H9 (cell line): ENCODE measurements at regions not wholly inside any gene's neighbourhood (a gene's known extent, or its start where the extent isn't known, plus 50 kb on each side); places are given as distances from the start of the nearest gene placed in this dataset.

Source experiments
- DNase-seq: peaks from one replicate; pipeline ENCODE4 v3.0.0-alpha.2; 2017
- H2AFZ ChIP-seq: one replicate; pipeline ENCODE4 v1.6.1; 2013; ENCODE audit warnings: mild to moderate bottlenecking, low read length, control low read depth, moderate library complexity
- H2AK5ac ChIP-seq: 2 replicates; pipeline ENCODE4 v1.6.1; 2013; ENCODE audit warnings: low read length, control low read depth, mixed read lengths; ENCODE audit not compliant: insufficient read length
- H2BK120ac ChIP-seq: one replicate; pipeline ENCODE4 v1.6.1; 2013; ENCODE audit warnings: low read depth, mild to moderate bottlenecking, low read length, control low read depth, inconsistent platforms; ENCODE audit not compliant: poor library complexity, severe bottlenecking
- H2BK12ac ChIP-seq: 2 replicates; pipeline ENCODE4 v1.6.1; 2013; ENCODE audit warnings: low read length, control low read depth, mixed read lengths, low read depth; ENCODE audit not compliant: insufficient read length
- H2BK15ac ChIP-seq: 2 replicates; pipeline ENCODE4 v1.6.1; 2013; ENCODE audit warnings: low read depth, low read length, control low read depth
- H2BK20ac ChIP-seq: one replicate; pipeline ENCODE4 v1.6.1; 2013; ENCODE audit warnings: low read depth, mild to moderate bottlenecking, low read length, control low read depth, inconsistent platforms; ENCODE audit not compliant: poor library complexity, severe bottlenecking
- H2BK5ac ChIP-seq: 2 replicates; pipeline ENCODE4 v1.6.1; 2013; ENCODE audit warnings: low read length, control low read depth, mixed read lengths; ENCODE audit not compliant: insufficient read length
- H3K14ac ChIP-seq: 2 replicates; pipeline ENCODE4 v1.6.1; 2013; ENCODE audit warnings: low read length, control low read depth; ENCODE audit not compliant: insufficient read depth
- H3K18ac ChIP-seq: 2 replicates; pipeline ENCODE4 v1.6.1; 2013; ENCODE audit warnings: low read depth, mild to moderate bottlenecking, mixed read lengths, low read length, control low read depth; ENCODE audit not compliant: insufficient read length
- H3K23ac ChIP-seq: 2 replicates; pipeline ENCODE4 v1.6.1; 2013; ENCODE audit warnings: low read length, control low read depth, mixed read lengths, low read depth; ENCODE audit not compliant: insufficient read length
- H3K23me2 ChIP-seq: 2 replicates; pipeline ENCODE4 v1.6.1; 2013; ENCODE audit warnings: low read depth, mild to moderate bottlenecking, mixed read lengths, low read length, control low read depth; ENCODE audit not compliant: insufficient read length, poor library complexity, severe bottlenecking
- H3K27ac ChIP-seq: 2 replicates; pipeline ENCODE4 v1.5.1; 2013; ENCODE audit warnings: low read length, control low read depth, mixed read lengths, low read depth; ENCODE audit not compliant: insufficient read length
- H3K27me3 ChIP-seq: 2 replicates; pipeline ENCODE4 v1.6.1; 2013; ENCODE audit warnings: low read length, control low read depth, inconsistent platforms; ENCODE audit not compliant: insufficient read depth
- H3K4ac ChIP-seq: 2 replicates; pipeline ENCODE4 v1.6.1; 2013; ENCODE audit warnings: low read depth, mild to moderate bottlenecking, control low read depth, inconsistent platforms, low read length, moderate library complexity
- H3K4me1 ChIP-seq: 2 replicates; pipeline ENCODE4 v1.6.1; 2013; ENCODE audit warnings: low read length, control low read depth, inconsistent platforms; ENCODE audit not compliant: insufficient read depth
- H3K4me2 ChIP-seq: 2 replicates; pipeline ENCODE4 v1.6.1; 2013; ENCODE audit warnings: low read length, control low read depth, mixed read lengths; ENCODE audit not compliant: insufficient read length, insufficient read depth
- H3K56ac ChIP-seq: 2 replicates; pipeline ENCODE4 v1.6.1; 2013; ENCODE audit warnings: low read depth, mild to moderate bottlenecking, mixed read lengths, low read length, control low read depth; ENCODE audit not compliant: insufficient read length
- H3K79me1 ChIP-seq: 2 replicates; pipeline ENCODE4 v1.6.1; 2013; ENCODE audit warnings: low read depth, mild to moderate bottlenecking, moderate library complexity, low read length, control low read depth, inconsistent platforms; ENCODE audit not compliant: insufficient read depth, poor library complexity, severe bottlenecking
- H3K79me2 ChIP-seq: 2 replicates; pipeline ENCODE4 v1.6.1; 2013; ENCODE audit warnings: low read length, control low read depth, inconsistent platforms; ENCODE audit not compliant: insufficient read depth
- H3K9ac ChIP-seq: 2 replicates; pipeline ENCODE4 v1.6.1; 2013; ENCODE audit warnings: low read length, control low read depth, mixed read lengths; ENCODE audit not compliant: insufficient read length; ENCODE audit errors: extremely low read depth
- H3K9me3 ChIP-seq: one replicate; pipeline ENCODE4 v1.6.1; 2013; ENCODE audit warnings: low read depth, low read length, inconsistent platforms; ENCODE audit not compliant: control insufficient read depth
- H3T11ph ChIP-seq: one replicate; pipeline ENCODE4 v1.6.1; 2013; ENCODE audit warnings: mild to moderate bottlenecking, low read length, control low read depth, inconsistent platforms
- H4K20me1 ChIP-seq: one replicate; pipeline ENCODE4 v1.6.1; 2013; ENCODE audit not compliant: control insufficient read depth, insufficient read length, insufficient read depth
- H4K5ac ChIP-seq: 2 replicates; pipeline ENCODE4 v1.6.1; 2013; ENCODE audit warnings: low read depth, mild to moderate bottlenecking, mixed read lengths, low read length, control low read depth; ENCODE audit not compliant: insufficient read length
- H4K8ac ChIP-seq: replicated peaks from 2 replicates; pipeline ENCODE4 v1.6.1; 2013; ENCODE audit warnings: low read length, control low read depth, mixed read lengths, low read depth; ENCODE audit not compliant: insufficient read length
- H4K91ac ChIP-seq: 2 replicates; pipeline ENCODE4 v1.6.1; 2013; ENCODE audit warnings: low read depth, mild to moderate bottlenecking, moderate library complexity, mixed read lengths, low read length, control low read depth; ENCODE audit not compliant: insufficient read length
- H3K27ac Mint-ChIP-seq, 3 experiments: 2 replicates in 2 of 3; 3 replicates in 1 of 3; pipeline ENCODE4 v1.8.0; 2020 to 2021; ENCODE audit warnings: mixed read lengths in 3 of 3, mild to moderate bottlenecking in 1 of 3, moderate library complexity in 1 of 3
- H3K27me3 Mint-ChIP-seq: 2 replicates; pipeline ENCODE4 v1.8.0; 2021; ENCODE audit warnings: low read depth, mild to moderate bottlenecking, moderate library complexity, mixed read lengths
- H3K36me3 Mint-ChIP-seq, 3 experiments: 2 replicates in 2 of 3; 3 replicates in 1 of 3; pipeline ENCODE4 v1.8.0; 2020 to 2021; ENCODE audit warnings: low read depth in 3 of 3, mixed read lengths in 3 of 3; ENCODE audit not compliant: insufficient read depth in 1 of 3
- H3K4me1 Mint-ChIP-seq, 2 experiments: 2 replicates each; pipeline ENCODE4 v1.8.0; 2020; ENCODE audit warnings: mixed read lengths in 2 of 2
- H3K4me3 Mint-ChIP-seq, 2 experiments: 2 replicates in 1 of 2; 3 replicates in 1 of 2; pipeline ENCODE4 v1.8.0; 2020 to 2021; ENCODE audit warnings: mild to moderate bottlenecking in 2 of 2, mixed read lengths in 2 of 2, moderate library complexity in 1 of 2
- H3K9me3 Mint-ChIP-seq, 2 experiments: 2 replicates in 1 of 2; 3 replicates in 1 of 2; pipeline ENCODE4 v1.8.0; 2020; ENCODE audit warnings: mild to moderate bottlenecking in 2 of 2, mixed read lengths in 2 of 2, moderate library complexity in 1 of 2
- WGBS: extraction: QIAGEN DNeasy Blood & Tissue Kit; methylation state at CpG from one replicate; pipeline ENCODE4 v1.1.7; 2013; ENCODE audit warnings: missing lambda C conversion rate, low lambda C conversion rate, mixed read lengths; ENCODE audit not compliant: insufficient read length; ENCODE audit errors: extremely low coverage; 5-methylcytosine and 5-hydroxymethylcytosine counted together
- TF ChIP-seq, protein P1 (sequence below): fragments of 200-600 bp; sonication (generic); conservative IDR thresholded peaks from 3 replicates; pipeline ENCODE4 v1.8.0; 2021; ENCODE audit warnings: antibody characterized with exemption, mild to moderate bottlenecking

DNA sequence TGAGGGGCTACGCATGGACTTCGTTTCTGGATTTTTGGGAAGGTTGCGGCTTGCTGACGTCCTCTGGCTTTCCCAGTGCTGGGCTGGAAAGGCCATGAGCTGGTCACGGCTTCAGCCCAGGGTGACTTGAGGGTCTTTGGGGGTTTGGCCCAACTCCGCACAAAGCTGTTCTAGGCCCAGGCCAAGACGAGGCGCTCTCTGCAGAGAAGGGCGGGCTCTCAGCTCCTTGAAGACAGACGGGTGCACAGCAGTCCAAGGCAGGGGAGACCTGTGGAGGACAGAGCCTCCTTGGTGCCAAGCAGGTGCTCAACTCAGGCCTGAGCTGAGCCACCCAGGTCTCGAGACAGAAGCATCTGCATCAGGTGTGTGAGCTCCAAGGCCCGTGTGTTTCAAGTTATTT, 1003.7 kb downstream of the BRD1 start:
- H2BK20ac ChIP-seq = no peak overlapping the region
- H2BK5ac ChIP-seq = no peak overlapping the region
- no peak overlapping the region for H4K5ac ChIP-seq
- no peak overlapping the region for H3T11ph ChIP-seq
- no peak overlapping the region for H2AK5ac ChIP-seq
- peaks cover 8 to 13% of the 10 kb centered on the region in 2 experiments for H3K4me1 Mint-ChIP-seq
- no peaks in the 10 kb centered on the region for H3K9me3 ChIP-seq
- H3K14ac ChIP-seq = no peak overlapping the region
- no peak overlapping the region for H3K27ac Mint-ChIP-seq
- H3K4me1 ChIP-seq = no peaks in the 10 kb centered on the region
- no peak overlapping the region for H3K4ac ChIP-seq
- WGBS = no CpG with 5 or more reads among the region's 12 CpGs
- H3K36me3 Mint-ChIP-seq = no peaks in the 10 kb centered on the region
- no peaks in the 10 kb centered on the region; the same call in 1 of the 2 replicates for H3K27me3 Mint-ChIP-seq
- no peak overlapping the region for H2AFZ ChIP-seq
- no peaks in the 10 kb centered on the region for H3K23me2 ChIP-seq
- no peak overlapping the region for H3K4me3 Mint-ChIP-seq
- no peak overlapping the region for H3K9ac ChIP-seq
- no peak overlapping the region for H4K8ac ChIP-seq
- no peaks in the 10 kb centered on the region for H3K79me1 ChIP-seq
- H2BK15ac ChIP-seq = no peak overlapping the region
- H3K4me2 ChIP-seq = no peak overlapping the region
- no peak overlapping the region for H3K23ac ChIP-seq
- no peaks in the 10 kb centered on the region; a peak in 1 of 5 replicates for H3K9me3 Mint-ChIP-seq
- H4K20me1 ChIP-seq = no peaks in the 10 kb centered on the region
- no peak overlapping the region for H2BK12ac ChIP-seq
- H4K91ac ChIP-seq = no peak overlapping the region
- H3K27me3 ChIP-seq = no peaks in the 10 kb centered on the region
- no peak for DNase-seq
- H3K18ac ChIP-seq = no peak overlapping the region
- no peak overlapping the region for H2BK120ac ChIP-seq
- H3K56ac ChIP-seq = no peak overlapping the region
- TF ChIP-seq, protein P1, sequence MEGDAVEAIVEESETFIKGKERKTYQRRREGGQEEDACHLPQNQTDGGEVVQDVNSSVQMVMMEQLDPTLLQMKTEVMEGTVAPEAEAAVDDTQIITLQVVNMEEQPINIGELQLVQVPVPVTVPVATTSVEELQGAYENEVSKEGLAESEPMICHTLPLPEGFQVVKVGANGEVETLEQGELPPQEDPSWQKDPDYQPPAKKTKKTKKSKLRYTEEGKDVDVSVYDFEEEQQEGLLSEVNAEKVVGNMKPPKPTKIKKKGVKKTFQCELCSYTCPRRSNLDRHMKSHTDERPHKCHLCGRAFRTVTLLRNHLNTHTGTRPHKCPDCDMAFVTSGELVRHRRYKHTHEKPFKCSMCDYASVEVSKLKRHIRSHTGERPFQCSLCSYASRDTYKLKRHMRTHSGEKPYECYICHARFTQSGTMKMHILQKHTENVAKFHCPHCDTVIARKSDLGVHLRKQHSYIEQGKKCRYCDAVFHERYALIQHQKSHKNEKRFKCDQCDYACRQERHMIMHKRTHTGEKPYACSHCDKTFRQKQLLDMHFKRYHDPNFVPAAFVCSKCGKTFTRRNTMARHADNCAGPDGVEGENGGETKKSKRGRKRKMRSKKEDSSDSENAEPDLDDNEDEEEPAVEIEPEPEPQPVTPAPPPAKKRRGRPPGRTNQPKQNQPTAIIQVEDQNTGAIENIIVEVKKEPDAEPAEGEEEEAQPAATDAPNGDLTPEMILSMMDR = no peak
- H3K27ac ChIP-seq = no peak overlapping the region
- H3K79me2 ChIP-seq = no peaks in the 10 kb centered on the region
